RWPE2 (cell line): ENCODE measurements at regions not wholly inside any gene's neighbourhood (a gene's known extent, or its start where the extent isn't known, plus 50 kb on each side); places are given as distances from the start of the nearest gene placed in this dataset.
"Not testable (repeated sequence)": the region's sequence is repeated elsewhere in the genome, so short reads cannot be mapped to it uniquely, and the experiment has no call there.

ENCODE experiments used
- ATAC-seq: fragments of 200-7000 bp; cut with Tn5 transposase; 3 replicates; pipeline ENCODE4 v1.9.1; 2021; ENCODE audit warnings: low read depth
- DNase-seq: peaks from one replicate; pipeline ENCODE4 v3.0.0-alpha.2; 2020; ENCODE audit warnings: low spot score
- H3K27ac ChIP-seq: fragments of 450-650 bp; 2 replicates; pipeline ENCODE4 v1.5.1; 2017; ENCODE audit warnings: mild to moderate bottlenecking; ENCODE audit not compliant: poor library complexity, severe bottlenecking
- H3K27me3 ChIP-seq: fragments of 250-450 bp; sonication (Bioruptor Pico); 2 replicates; pipeline ENCODE4 v1.5.1; 2021; ENCODE audit warnings: mild to moderate bottlenecking, moderate library complexity; ENCODE audit not compliant: insufficient read depth, poor library complexity, severe bottlenecking
- H3K36me3 ChIP-seq: fragments of 250-450 bp; sonication (Bioruptor Pico); 2 replicates; pipeline ENCODE4 v1.5.1; 2020; ENCODE audit warnings: low read depth, mild to moderate bottlenecking, moderate library complexity
- H3K4me1 ChIP-seq: fragments of 250-450 bp; sonication (Bioruptor Pico); 2 replicates; pipeline ENCODE4 v1.5.1; 2021; ENCODE audit warnings: mild to moderate bottlenecking, moderate library complexity; ENCODE audit not compliant: insufficient read depth, poor library complexity, severe bottlenecking
- H3K4me3 ChIP-seq: fragments of 250-450 bp; sonication (Bioruptor Pico); 2 replicates; pipeline ENCODE4 v1.5.1; 2021; ENCODE audit warnings: mild to moderate bottlenecking, moderate library complexity; ENCODE audit not compliant: severe bottlenecking
- H3K9me3 ChIP-seq: fragments of 250-450 bp; sonication (Bioruptor Pico); 2 replicates; pipeline ENCODE4 v1.5.1; 2021; ENCODE audit warnings: mild to moderate bottlenecking, moderate library complexity; ENCODE audit not compliant: severe bottlenecking
- CTCF ChIP-seq: fragments of 450-650 bp; IDR thresholded peaks from one replicate; pipeline ENCODE4 v1.5.1; 2017; ENCODE audit warnings: mild to moderate bottlenecking, moderate library complexity; ENCODE audit not compliant: poor library complexity, severe bottlenecking

GRCh38 chrX:102845020-102845419 is 92.1 kb upstream of the RAB40AL start:
- Histone ChIP-seq H3K27ac (no peak overlapping the region), H3K27me3 (no peaks in the 10 kb centered on the region), H3K4me3 (no peak overlapping the region), H3K4me1 (no peaks in the 10 kb centered on the region), H3K36me3 (no peaks in the 10 kb centered on the region), H3K9me3 (no peaks in the 10 kb centered on the region)
- TF ChIP-seq CTCF, result no peak
- ATAC-seq (no peak), DNase-seq (no peak)

GRCh38 chrX:102846544-102847236 is 90.4 kb upstream of the RAB40AL start:
- no peaks in the 10 kb centered on the region for H3K4me1 ChIP-seq
- no peak overlapping the region for H3K4me3 ChIP-seq
- H3K36me3 ChIP-seq, result no peaks in the 10 kb centered on the region
- ATAC-seq (peak; percentile 60; the same call in 1 of the 3 replicates), DNase-seq (no peak)
- no peaks in the 10 kb centered on the region for H3K9me3 ChIP-seq
- H3K27me3 ChIP-seq, result no peaks in the 10 kb centered on the region
- no peak for TF ChIP-seq CTCF
- H3K27ac ChIP-seq, result no peak overlapping the region

GRCh38 chrX:102847362-102847761 is 89.7 kb upstream of the RAB40AL start:
- ATAC-seq (no peak), DNase-seq (no peak)
- Histone ChIP-seq H3K4me3 (no peak overlapping the region), H3K4me1 (no peaks in the 10 kb centered on the region), H3K27me3 (no peaks in the 10 kb centered on the region), H3K27ac (no peak overlapping the region), H3K36me3 (no peaks in the 10 kb centered on the region), H3K9me3 (no peaks in the 10 kb centered on the region)
- TF ChIP-seq CTCF, result no peak

- Histone ChIP-seq H3K4me1 (no peaks in the 10 kb centered on the region), H3K9me3 (no peaks in the 10 kb centered on the region), H3K27ac (no peak overlapping the region), H3K27me3 (no peaks in the 10 kb centered on the region), H3K36me3 (no peaks in the 10 kb centered on the region), H3K4me3 (no peak overlapping the region)
- TF ChIP-seq CTCF, result no peak
- ATAC-seq (no peak), DNase-seq (no peak)
Measured at GRCh38 chrX:102849396-102849795, 87.7 kb upstream of the RAB40AL start.

- not testable (repeated sequence) for H3K4me1 ChIP-seq, H3K4me3 ChIP-seq, ATAC-seq, H3K27me3 ChIP-seq, H3K9me3 ChIP-seq, H3K36me3 ChIP-seq, H3K27ac ChIP-seq, DNase-seq
Measured at GRCh38 chrX:102858826-102859549, 78.1 kb upstream of the RAB40AL start.
